NK-92 treated with Interleukin-12 subunit alpha and Interleukin-12 subunit beta, amount 100 ng/mL, for 24 hours (cell line): ENCODE measurements at regions not wholly inside any gene's neighbourhood (a gene's known extent, or its start where the extent isn't known, plus 50 kb on each side); places are given as distances from the start of the nearest gene placed in this dataset.
A peak's percentile ranks its signal among the peaks of the same experiment; 100 is the strongest.
"Not testable (repeated sequence)": the region's sequence is repeated elsewhere in the genome, so short reads cannot be mapped to it uniquely, and the experiment has no call there.

ENCODE experiments used
- DNase-seq: peaks from one replicate; lab custom pipeline; 2025; lab: John Stamatoyannopoulos, UW

GRCh38 chr13:78139765-78140164 is 221.1 kb upstream of the EDNRB start:
- no peak for DNase-seq

DNA sequence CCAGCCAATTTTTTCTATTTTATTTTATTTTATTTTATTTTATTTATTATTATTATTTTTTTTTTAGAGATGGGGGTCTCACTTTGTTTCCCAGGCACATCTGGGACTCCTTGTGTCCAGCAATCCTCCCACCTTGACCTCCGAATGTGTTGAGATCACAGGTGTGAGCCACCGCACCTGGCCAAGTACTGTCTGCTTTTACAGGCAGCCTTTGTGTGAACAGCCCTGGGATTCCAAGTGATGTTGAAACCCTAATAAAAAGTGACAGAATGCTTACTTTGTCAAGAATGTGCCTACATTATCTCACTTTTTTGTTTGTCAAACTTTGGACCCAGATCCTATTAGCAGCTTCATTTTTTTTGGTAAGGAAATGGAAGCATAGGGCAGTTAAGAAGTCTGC is 220.1 kb upstream of the EDNRB start:
- no peak for DNase-seq

- peak; percentile 22 for DNase-seq
Observed at GRCh38 chr13:78137404-78138142, 218.9 kb upstream of the EDNRB start.

DNA sequence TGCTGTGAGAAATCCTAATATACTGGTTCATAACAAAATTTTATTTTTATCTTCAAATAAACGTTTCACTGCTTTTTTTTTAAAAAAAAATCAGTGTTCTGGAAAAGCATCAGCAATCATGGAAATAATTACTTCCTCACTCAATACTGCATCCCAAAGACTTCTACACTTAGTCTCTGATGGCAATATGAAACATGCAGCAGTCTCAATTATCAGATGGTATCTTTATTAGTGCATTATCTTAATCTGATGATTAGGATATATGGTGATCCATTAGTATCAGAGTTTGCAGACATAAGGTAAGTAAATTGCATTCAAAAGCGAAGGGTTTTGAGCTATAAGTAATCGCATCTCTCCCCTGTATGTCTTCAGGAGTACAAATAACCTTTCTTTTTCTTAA is 218.3 kb upstream of the EDNRB start:
- no peak for DNase-seq

DNA sequence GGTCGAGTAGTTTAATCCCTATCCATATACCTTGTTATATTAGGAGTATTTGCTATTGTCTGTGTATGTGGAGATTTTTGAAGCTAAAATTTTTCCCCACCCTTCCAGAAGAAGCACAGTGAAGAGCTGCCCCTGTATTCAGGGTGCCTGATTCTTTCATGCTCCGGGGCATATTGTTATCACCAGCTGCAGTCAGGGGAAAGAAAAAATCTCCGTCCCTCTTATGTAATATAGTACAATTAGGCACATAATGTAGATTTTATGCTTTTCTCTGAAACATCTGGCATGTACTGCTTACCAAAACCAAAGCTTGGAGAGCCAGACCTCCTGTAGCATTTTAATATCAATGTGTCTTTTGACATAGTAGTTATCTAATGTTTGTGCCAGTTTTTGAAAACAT is 214.9 kb upstream of the EDNRB start:
- no peak for DNase-seq

DNA sequence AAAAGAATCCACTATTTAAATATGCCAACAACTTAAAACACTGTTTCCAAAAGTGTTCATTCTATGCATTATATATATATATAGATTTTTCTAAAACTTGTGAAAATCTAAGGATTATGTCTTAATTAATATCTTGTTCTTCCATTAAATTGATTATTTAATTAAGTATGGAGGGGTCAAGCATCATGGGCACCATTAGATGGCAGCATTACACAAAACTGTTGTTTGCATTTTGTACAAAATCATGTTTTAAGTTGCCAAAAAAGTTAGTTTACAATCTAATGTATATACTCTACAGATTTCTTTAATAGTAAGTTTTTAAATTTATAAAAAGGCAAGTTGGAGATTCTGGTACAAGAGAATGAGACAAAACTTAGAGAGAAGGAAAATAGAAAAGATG is 213.2 kb upstream of the EDNRB start:
- DNase-seq = no peak

GRCh38 chr13:78131346-78131745 is 212.7 kb upstream of the EDNRB start:
- DNase-seq = no peak

GRCh38 chr13:78129823-78130222 is 211.2 kb upstream of the EDNRB start:
- no peak for DNase-seq

- no peak for DNase-seq
Observed at GRCh38 chr13:78129359-78129758, 210.7 kb upstream of the EDNRB start.

- peak; percentile 8 for DNase-seq
Observed at GRCh38 chr13:78121459-78122348, 203.1 kb upstream of the EDNRB start.

GRCh38 chr13:78121001-78121400 is 202.4 kb upstream of the EDNRB start:
- no peak for DNase-seq

DNA sequence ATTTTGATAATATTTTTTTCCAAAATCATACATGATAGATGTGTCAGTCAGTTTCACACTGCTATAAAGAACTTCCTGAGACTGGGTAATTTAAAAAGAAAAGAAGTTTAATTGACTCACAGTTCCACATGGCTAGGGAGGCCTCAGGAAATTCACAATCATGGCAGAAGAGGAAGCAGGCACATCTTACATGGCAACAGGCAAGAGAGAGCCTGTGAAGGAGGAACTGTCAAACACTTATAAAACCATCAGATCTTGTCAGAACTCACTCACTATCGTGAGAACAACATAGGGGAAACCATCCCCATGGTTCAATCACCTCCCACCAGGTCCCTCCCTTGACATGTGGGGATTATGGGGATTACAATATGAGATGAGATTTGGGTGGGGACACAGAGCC is 201.5 kb upstream of the EDNRB start:
- DNase-seq = not testable (repeated sequence)

- not testable (repeated sequence) for DNase-seq
Observed at GRCh38 chr13:78117070-78117469, 198.4 kb upstream of the EDNRB start.

DNA sequence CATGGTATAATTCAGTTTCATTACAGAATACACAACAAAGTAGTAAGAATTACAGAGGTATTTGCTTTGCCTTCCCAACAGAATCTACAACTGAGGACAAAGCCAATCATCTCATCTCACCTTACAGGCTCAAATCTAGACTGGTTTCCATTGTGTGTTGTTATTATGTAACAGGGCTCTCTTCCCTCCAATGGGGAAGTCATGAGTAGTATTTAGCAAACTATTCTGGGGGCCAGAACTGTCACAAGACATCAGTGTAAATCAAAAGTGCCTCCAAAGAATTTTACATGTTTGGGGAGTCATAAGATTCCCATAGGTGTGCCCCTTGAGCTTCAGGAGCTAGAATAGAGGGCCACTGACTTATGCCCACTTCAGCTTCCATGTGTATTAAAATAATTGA is 187.0 kb upstream of the EDNRB start:
- DNase-seq = no peak

GRCh38 chr13:78103936-78104335 is 185.3 kb upstream of the EDNRB start:
- DNase-seq = no peak

DNA sequence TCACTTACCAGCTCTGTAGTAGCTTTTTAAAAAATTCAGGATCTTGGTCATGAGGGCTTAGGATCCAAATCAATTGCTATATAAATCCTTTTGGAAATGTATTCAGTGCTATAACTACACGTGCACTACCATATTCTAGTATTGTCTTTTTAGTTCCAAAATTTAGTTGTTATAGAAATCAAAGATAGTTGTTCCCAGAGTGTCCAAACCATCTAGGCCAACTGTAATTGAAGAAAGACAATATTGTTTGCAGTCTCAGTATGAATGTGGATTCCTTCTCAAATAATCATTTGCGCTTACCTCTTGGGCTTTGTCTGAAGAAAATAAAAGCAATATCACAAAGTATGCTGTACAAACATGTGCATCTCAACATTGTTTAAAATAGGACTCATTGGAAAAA is 184.1 kb upstream of the EDNRB start:
- no peak for DNase-seq

GRCh38 chr13:78102121-78102677 is 183.6 kb upstream of the EDNRB start:
- no peak for DNase-seq

GRCh38 chr13:78100486-78100885 is 181.9 kb upstream of the EDNRB start:
- no peak for DNase-seq

DNA sequence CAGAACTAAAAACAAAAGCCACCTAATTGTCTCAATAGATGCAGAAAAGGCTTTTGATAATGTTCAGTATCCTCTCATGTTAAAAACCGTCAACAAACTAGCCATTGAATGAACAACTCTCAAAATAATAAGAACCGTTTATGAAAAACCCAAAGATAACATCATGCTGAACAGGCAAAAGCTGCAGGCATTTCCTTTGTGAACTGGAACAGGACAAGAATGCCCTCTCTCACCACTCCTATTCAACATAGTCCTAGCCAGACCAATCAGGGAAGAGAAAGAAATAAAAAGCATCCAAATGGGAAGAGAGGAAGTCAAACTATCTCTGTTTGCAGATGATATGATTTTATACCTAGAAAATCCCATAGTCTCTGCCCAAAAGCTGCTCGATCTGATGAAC is 179.6 kb upstream of the EDNRB start:
- no peak for DNase-seq

GRCh38 chr13:78096221-78096620 is 177.6 kb upstream of the EDNRB start:
- DNase-seq = no peak

DNA sequence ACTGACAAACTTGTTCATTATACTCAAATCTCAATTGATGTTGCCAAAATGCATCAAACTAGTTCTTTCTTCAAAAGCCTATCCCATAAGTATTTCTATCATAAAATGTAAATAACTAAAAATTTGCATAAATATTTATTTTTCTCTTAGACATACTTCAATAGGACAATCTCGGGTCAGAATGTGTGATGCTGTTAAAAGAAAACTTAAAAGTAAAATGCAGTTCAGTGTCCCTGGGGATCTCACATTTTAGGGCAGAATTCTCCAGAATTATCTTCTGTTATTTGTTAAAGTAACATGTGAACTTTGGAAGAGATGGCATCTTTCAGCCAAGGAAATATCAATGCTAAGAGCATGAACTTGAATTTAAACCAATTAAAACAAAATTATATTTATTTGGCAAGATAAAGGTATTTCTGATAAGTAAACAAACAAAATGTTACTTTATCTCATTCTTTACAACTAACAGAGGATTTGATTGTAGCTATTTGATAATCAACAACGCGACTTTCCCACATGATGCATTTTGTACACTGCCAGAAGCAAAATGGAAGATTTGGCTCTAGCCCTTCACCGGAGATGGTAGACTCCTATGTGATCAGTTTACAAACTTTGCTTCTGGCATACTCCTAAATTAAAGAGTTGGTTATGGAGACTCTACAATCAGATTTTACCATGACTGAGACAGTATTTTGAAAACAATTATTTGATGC is 169.5 kb upstream of the EDNRB start:
- DNase-seq = no peak

- no peak for DNase-seq
Observed at GRCh38 chr13:78085434-78086225, 167.0 kb upstream of the EDNRB start.
